GM12878 (cell line): ENCODE measurements at regions not wholly inside any gene's neighbourhood (a gene's known extent, or its start where the extent isn't known, plus 50 kb on each side); places are given as distances from the start of the nearest gene placed in this dataset.

Experiments
- ATAC-seq: fragments of 200-7000 bp; cut with Tn5 transposase; 3 replicates; pipeline ENCODE4 v1.9.1; 2020; ENCODE audit warnings: mild to moderate bottlenecking, moderate library complexity
- BruUV-seq: library from RNA; stranded (reverse); fragments of 400-500 nt; replicated peaks from 2 replicates; lab custom pipeline; 2021; lab: Mats Ljungman, UMichigan
- CTCF ChIA-PET: fragments of 300-600 bp; sonication (Branson Sonifier 250); formaldehyde crosslinking; extraction: SDS; loops from one replicate; lab custom pipeline; 2021; ENCODE audit warnings: inconsistent platforms; lab: Yijun Ruan, JAX
- POLR2A ChIA-PET: fragments of 350-600 bp; formaldehyde crosslinking; extraction: SDS; loops from one replicate; lab custom pipeline; 2021; ENCODE audit warnings: inconsistent platforms; lab: Charles Lee
- RAD21 ChIA-PET: fragments of 300-600 bp; sonication (Branson Sonifier 250); formaldehyde crosslinking; loops from one replicate; lab custom pipeline; 2023; ENCODE audit warnings: antibody characterized with exemption; ENCODE audit not compliant: unreplicated experiment; lab: Charles Lee
- SMC1A ChIA-PET: fragments of 300-600 bp; sonication (Branson Sonifier 250); formaldehyde crosslinking; loops from one replicate; lab custom pipeline; 2023; ENCODE audit not compliant: unreplicated experiment, uncharacterized antibody; lab: Charles Lee
- DNase-seq: peaks from one replicate; pipeline ENCODE4 v3.0.0-alpha.2; 2011; ENCODE audit warnings: low read depth, low spot score
- FAIRE-seq: peaks from 3 replicates; lab custom pipeline; 2011; peaks lifted over from hg19 to GRCh38; lab: Jason Lieb, UNC
- H2AFZ ChIP-seq: 2 replicates; pipeline ENCODE4 v1.6.0; 2011; ENCODE audit warnings: low read depth, low read length, control low read depth; ENCODE audit not compliant: control insufficient read depth
- H3K27ac ChIP-seq: 2 replicates; pipeline ENCODE4 v1.5.1; 2011; ENCODE audit warnings: control low read depth; ENCODE audit not compliant: control insufficient read depth, insufficient read depth
- H3K27me3 ChIP-seq, 2 experiments: replicated peaks in 1 of 2; 2 replicates each; pipeline versions ENCODE4 v1.6.0 to v1.6.1; 2011; ENCODE audit warnings: low read length in 1 of 2; ENCODE audit not compliant: control insufficient read depth in 2 of 2, insufficient read depth in 2 of 2
- H3K36me3 ChIP-seq, 2 experiments: 2 replicates each; pipeline ENCODE4 v1.5.1; 2011; ENCODE audit warnings: low read length in 1 of 2; ENCODE audit not compliant: control insufficient read depth in 2 of 2, insufficient read depth in 2 of 2
- H3K4me1 ChIP-seq: 2 replicates; pipeline ENCODE4 v1.6.1; 2011; ENCODE audit warnings: mild to moderate bottlenecking, low read length, moderate library complexity, mixed read lengths; ENCODE audit not compliant: control insufficient read depth, insufficient read depth
- H3K4me2 ChIP-seq: 2 replicates; pipeline ENCODE4 v1.6.0; 2011; ENCODE audit warnings: control low read depth; ENCODE audit not compliant: control insufficient read depth, insufficient read depth
- H3K4me3 ChIP-seq: fragments of 200-600 bp; sonication (generic); 2 replicates; pipeline ENCODE4 v1.5.1; 2016
- H3K79me2 ChIP-seq: 2 replicates; pipeline ENCODE4 v1.6.0; 2011; ENCODE audit warnings: low read length; ENCODE audit not compliant: control insufficient read depth, insufficient read depth
- H3K9ac ChIP-seq: 2 replicates; pipeline ENCODE4 v1.8.0; 2011; ENCODE audit warnings: low read length, control low read depth, mixed read lengths; ENCODE audit not compliant: control insufficient read depth, insufficient read depth
- H3K9me3 ChIP-seq: replicated peaks from 3 replicates; pipeline ENCODE4 v1.5.1; 2011; ENCODE audit warnings: mild to moderate bottlenecking, low read length; ENCODE audit not compliant: control insufficient read depth, insufficient read depth
- H4K20me1 ChIP-seq: 2 replicates; pipeline ENCODE4 v1.6.0; 2011; ENCODE audit not compliant: control insufficient read depth, insufficient read depth
- BACH1 ChIP-seq: fragments of 450-650 bp; IDR thresholded peaks from 2 replicates; pipeline ENCODE4 v1.6.1; 2017; ENCODE audit warnings: mild to moderate bottlenecking, borderline replicate concordance
- ETV6 ChIP-seq, 2 experiments: fragments of 450-650 bp in 1 of 2; IDR thresholded peaks in 1 of 2; conservative IDR thresholded peaks in 1 of 2; 2 replicates each; pipeline ENCODE4 v1.6.1; 2014; ENCODE audit warnings: antibody characterized with exemption in 1 of 2, borderline replicate concordance in 1 of 2, low read depth in 1 of 2, mild to moderate bottlenecking in 1 of 2, moderate library complexity in 1 of 2
- MTA3 ChIP-seq: IDR thresholded peaks from 2 replicates; pipeline ENCODE4 v1.6.1; 2012; ENCODE audit warnings: low read length, inconsistent platforms, borderline replicate concordance
- MXI1 ChIP-seq: fragments of 150-350 bp; IDR thresholded peaks from 2 replicates; pipeline ENCODE4 v1.6.1; 2011; ENCODE audit warnings: low read depth, mild to moderate bottlenecking, inconsistent platforms, low read length, improper control_type of control experiment
- RAD21 ChIP-seq: IDR thresholded peaks from 2 replicates; pipeline ENCODE4 v1.6.1; 2011; ENCODE audit warnings: mild to moderate bottlenecking, low read depth, low read length, moderate library complexity; ENCODE audit not compliant: insufficient read depth
- RB1 ChIP-seq: fragments of 450-650 bp; formaldehyde crosslinking; IDR thresholded peaks from 2 replicates; pipeline ENCODE4 v1.6.1; 2017; ENCODE audit warnings: mild to moderate bottlenecking, borderline replicate concordance
- SIX5 ChIP-seq: IDR thresholded peaks from 2 replicates; pipeline ENCODE4 v1.6.1; 2011; ENCODE audit warnings: mild to moderate bottlenecking, low read depth, low read length, moderate library complexity; ENCODE audit not compliant: severe bottlenecking
- ZBTB11 ChIP-seq: fragments of 450-650 bp; formaldehyde crosslinking; IDR thresholded peaks from 2 replicates; pipeline ENCODE4 v1.5.0; 2022; ENCODE audit warnings: mild to moderate bottlenecking, missing genetic modification characterization
- in situ Hi-C: fragments of 300-500 bp; cut with MboI; formaldehyde crosslinking; loops from 9 replicates; pipeline ENCODE4 v1.14.3; 2018; ENCODE audit warnings: mixed read lengths
- intact Hi-C: fragments of 100-400 bp; cut with micrococcal nuclease; formaldehyde crosslinking; loops from one replicate; pipeline ENCODE4 v1.14.2; 2022; ENCODE audit not compliant: unreplicated experiment
- TF ChIP-seq, protein P1 (sequence below): fragments of 450-650 bp; formaldehyde crosslinking; IDR thresholded peaks from 2 replicates; pipeline ENCODE4 v1.4.0; 2020; ENCODE audit warnings: mild to moderate bottlenecking, moderate library complexity

DNA sequence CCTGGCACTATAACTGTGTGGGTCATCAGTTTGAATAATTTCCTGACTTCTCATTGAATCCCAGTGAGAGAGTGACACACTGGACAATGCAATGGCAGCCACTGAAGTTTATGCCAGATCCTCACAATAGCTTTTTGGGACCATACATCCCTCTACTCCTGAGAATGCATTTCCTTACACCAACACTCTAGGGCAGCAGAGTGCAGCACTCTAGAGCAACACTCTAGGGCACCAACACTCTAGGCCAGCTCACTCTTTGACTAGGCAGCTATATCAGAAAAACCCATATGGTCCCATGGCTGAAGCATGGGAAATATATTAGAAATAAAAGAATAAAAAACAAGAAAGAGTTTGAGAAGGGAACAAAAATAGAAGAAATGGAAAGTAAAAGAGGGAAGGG, 309.2 kb downstream of the MAP2K6 start:
- Histone ChIP-seq H3K9ac (no peak overlapping the region), H3K27ac (no peak overlapping the region), H3K4me3 (no peak overlapping the region), H3K36me3 (no peaks in the 10 kb centered on the region), H4K20me1 (no peaks in the 10 kb centered on the region), H3K4me2 (no peak overlapping the region), H3K9me3 (no peaks in the 10 kb centered on the region), H3K79me2 (no peaks in the 10 kb centered on the region), H3K27me3 (no peaks in the 10 kb centered on the region), H3K4me1 (no peaks in the 10 kb centered on the region), H2AFZ (no peak overlapping the region)
- in situ Hi-C loops = no loop called here
- DNase-seq (no peak), FAIRE-seq (no peak), ATAC-seq (no peak)
- BruUV-seq = no TSS peak
- intact Hi-C loops = no loop called here
- POLR2A ChIA-PET = no interaction called here
- TF ChIP-seq MXI1 (no peak), ETV6 (conservative IDR thresholded peaks at IDR 0.05 in 1 of 2, IDR thresholded peaks at IDR 0.05 in 1 of 2; ENCODE audit: borderline replicate concordance in 1 of 2, low read depth in 1 of 2) (no peak), SIX5 (no peak), RB1 (no peak), ZBTB11 (CRISPR knock-in tag) (no peak), BACH1 (no peak), RAD21 (peak; percentile 21; the same call in 1 of the 2 replicates), MTA3 (no peak)
- TF ChIP-seq, protein P1, sequence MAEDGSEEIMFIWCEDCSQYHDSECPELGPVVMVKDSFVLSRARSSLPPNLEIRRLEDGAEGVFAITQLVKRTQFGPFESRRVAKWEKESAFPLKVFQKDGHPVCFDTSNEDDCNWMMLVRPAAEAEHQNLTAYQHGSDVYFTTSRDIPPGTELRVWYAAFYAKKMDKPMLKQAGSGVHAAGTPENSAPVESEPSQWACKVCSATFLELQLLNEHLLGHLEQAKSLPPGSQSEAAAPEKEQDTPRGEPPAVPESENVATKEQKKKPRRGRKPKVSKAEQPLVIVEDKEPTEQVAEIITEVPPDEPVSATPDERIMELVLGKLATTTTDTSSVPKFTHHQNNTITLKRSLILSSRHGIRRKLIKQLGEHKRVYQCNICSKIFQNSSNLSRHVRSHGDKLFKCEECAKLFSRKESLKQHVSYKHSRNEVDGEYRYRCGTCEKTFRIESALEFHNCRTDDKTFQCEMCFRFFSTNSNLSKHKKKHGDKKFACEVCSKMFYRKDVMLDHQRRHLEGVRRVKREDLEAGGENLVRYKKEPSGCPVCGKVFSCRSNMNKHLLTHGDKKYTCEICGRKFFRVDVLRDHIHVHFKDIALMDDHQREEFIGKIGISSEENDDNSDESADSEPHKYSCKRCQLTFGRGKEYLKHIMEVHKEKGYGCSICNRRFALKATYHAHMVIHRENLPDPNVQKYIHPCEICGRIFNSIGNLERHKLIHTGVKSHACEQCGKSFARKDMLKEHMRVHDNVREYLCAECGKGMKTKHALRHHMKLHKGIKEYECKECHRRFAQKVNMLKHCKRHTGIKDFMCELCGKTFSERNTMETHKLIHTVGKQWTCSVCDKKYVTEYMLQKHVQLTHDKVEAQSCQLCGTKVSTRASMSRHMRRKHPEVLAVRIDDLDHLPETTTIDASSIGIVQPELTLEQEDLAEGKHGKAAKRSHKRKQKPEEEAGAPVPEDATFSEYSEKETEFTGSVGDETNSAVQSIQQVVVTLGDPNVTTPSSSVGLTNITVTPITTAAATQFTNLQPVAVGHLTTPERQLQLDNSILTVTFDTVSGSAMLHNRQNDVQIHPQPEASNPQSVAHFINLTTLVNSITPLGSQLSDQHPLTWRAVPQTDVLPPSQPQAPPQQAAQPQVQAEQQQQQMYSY = no peak
- CTCF ChIA-PET = no interaction called here
- RAD21 ChIA-PET = no interaction called here
- SMC1A ChIA-PET = no interaction called here
